ENCODE measurements at regions not wholly inside any gene's neighbourhood (a gene's known extent, or its start where the extent isn't known, plus 50 kb on each side); places are given as distances from the start of the nearest gene placed in this dataset.

DNA sequence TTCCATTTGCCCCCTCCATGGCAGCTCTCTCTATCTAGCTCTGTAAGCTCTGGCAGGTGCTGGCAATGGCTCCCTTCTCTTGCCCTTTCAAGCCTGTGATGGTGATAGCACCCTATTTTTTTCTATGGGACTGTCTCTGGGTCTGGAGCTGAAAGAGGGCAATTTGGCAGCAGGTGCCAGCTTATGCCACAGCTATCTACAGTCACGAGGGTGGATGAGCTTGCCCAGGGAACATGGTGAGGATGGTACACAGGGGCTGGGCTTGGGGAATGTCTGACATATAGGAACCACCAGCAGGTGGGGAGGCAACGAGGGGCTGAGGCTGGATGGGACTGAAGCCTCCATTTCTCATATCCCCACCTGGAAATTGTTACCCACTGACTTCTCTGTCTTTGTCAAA lies 175.4 kb upstream of the SYT13 start:
- H3K18ac ChIP-seq (ENCODE audit: low read length), result no peak overlapping the region
- no CpG with 5 or more reads among the region's 2 CpGs for WGBS, 2 donors (ENCODE audit: extremely low coverage in 2 of 2, insufficient read length in 2 of 2, insufficient replicate concordance in 1 of 2)
- H3K36me3 ChIP-seq (replicated peaks in 1 of 2; ENCODE audit: control insufficient read depth in 2 of 2, insufficient read depth in 2 of 2, low read length in 2 of 2), result no peaks in the 10 kb centered on the region

DNA sequence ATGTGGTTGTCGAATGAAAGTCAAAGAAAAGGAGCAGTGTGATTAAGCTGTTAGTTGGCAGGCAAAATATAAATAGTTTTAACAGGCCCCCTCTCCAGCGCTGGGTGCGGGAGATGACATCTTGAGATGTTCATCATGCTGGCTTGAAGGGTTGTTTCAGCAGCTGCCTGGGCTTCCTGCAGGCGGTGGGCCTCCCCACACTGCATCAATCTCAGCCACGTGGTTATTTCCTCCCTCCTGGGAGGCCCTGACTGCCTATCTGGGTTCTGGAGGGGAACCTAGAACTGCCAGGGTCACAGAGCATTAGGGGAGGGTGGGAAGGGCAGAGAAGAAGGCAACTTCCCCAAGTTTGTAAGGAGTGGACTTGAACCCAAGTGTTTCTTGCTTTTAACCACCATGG lies 173.3 kb upstream of the SYT13 start:
- Histone ChIP-seq H2AFZ (ENCODE audit: low read length) (no peak overlapping the region), H3K4me1 (ENCODE audit: control insufficient read depth in 2 of 2, insufficient read depth in 1 of 2, low read depth in 1 of 2, low read length in 2 of 2) (no peaks in the 10 kb centered on the region), H2BK120ac (ENCODE audit: low read depth, low read length) (no peak overlapping the region), H2AK5ac (ENCODE audit: low read depth, low read length) (no peak overlapping the region), H2BK12ac (ENCODE audit: low read length) (no peak overlapping the region), H3K27me3 (ENCODE audit: control insufficient read depth in 3 of 3, insufficient read depth in 3 of 3, low read depth in 1 of 3, low read length in 3 of 3) (no peaks in the 10 kb centered on the region), H3K36me3 (replicated peaks in 1 of 2; ENCODE audit: control insufficient read depth in 2 of 2, insufficient read depth in 2 of 2, low read length in 2 of 2) (no peaks in the 10 kb centered on the region), H2BK15ac (ENCODE audit: low read length) (no peak overlapping the region), H3K79me1 (ENCODE audit: low read depth, low read length) (no peaks in the 10 kb centered on the region), H4K91ac (ENCODE audit: low read depth, low read length, poor library complexity) (no peak overlapping the region), H3K9ac (ENCODE audit: low read depth, low read length, poor library complexity) (no peak overlapping the region), H3K18ac (ENCODE audit: low read length) (no peak overlapping the region), H3K4me2 (ENCODE audit: insufficient read depth, low read length, poor library complexity, severe bottlenecking) (no peak overlapping the region), H3K27ac (replicated peaks; ENCODE audit: low read length) (no peak overlapping the region), H4K8ac (ENCODE audit: low read depth, low read length) (no peak overlapping the region), H3K4me3 (ENCODE audit: low read length in 2 of 2) (no peak overlapping the region), H2BK5ac (ENCODE audit: low read length) (no peak overlapping the region), H3K14ac (ENCODE audit: low read length) (no peak overlapping the region), H3K23ac (ENCODE audit: low read depth, low read length, poor library complexity) (no peak overlapping the region), H3K9me3 (replicated peaks in 1 of 2; ENCODE audit: control insufficient read depth in 2 of 2, insufficient read depth in 1 of 2, low read depth in 1 of 2, low read length in 2 of 2) (no peaks in the 10 kb centered on the region), H3K4ac (ENCODE audit: low read length) (no peak overlapping the region)
- no CpG with 5 or more reads among the region's 5 CpGs for WGBS, 2 donors (ENCODE audit: extremely low coverage in 2 of 2, insufficient read length in 2 of 2, insufficient replicate concordance in 1 of 2)
- DNase-seq (ENCODE audit: low spot score), result no peak

More for the DNA sequence above, 175.4 kb upstream of the SYT13 start:
- Histone ChIP-seq H3K4me2 (ENCODE audit: insufficient read depth, low read length, poor library complexity, severe bottlenecking) (no peak overlapping the region), H3K27me3 (ENCODE audit: control insufficient read depth in 3 of 3, insufficient read depth in 3 of 3, low read depth in 1 of 3, low read length in 3 of 3) (no peaks in the 10 kb centered on the region), H3K14ac (ENCODE audit: low read length) (no peak overlapping the region), H2BK15ac (ENCODE audit: low read length) (no peak overlapping the region), H2AFZ (ENCODE audit: low read length) (no peak overlapping the region), H4K91ac (ENCODE audit: low read depth, low read length, poor library complexity) (no peak overlapping the region), H2AK5ac (ENCODE audit: low read depth, low read length) (no peak overlapping the region), H3K4me1 (ENCODE audit: control insufficient read depth in 2 of 2, insufficient read depth in 1 of 2, low read depth in 1 of 2, low read length in 2 of 2) (no peaks in the 10 kb centered on the region), H3K23ac (ENCODE audit: low read depth, low read length, poor library complexity) (no peak overlapping the region), H3K9ac (ENCODE audit: low read depth, low read length, poor library complexity) (no peak overlapping the region), H3K27ac (replicated peaks; ENCODE audit: low read length) (no peak overlapping the region), H3K4ac (ENCODE audit: low read length) (no peak overlapping the region), H2BK5ac (ENCODE audit: low read length) (no peak overlapping the region), H2BK120ac (ENCODE audit: low read depth, low read length) (no peak overlapping the region), H3K4me3 (ENCODE audit: low read length in 2 of 2) (no peak overlapping the region), H3K9me3 (replicated peaks in 1 of 2; ENCODE audit: control insufficient read depth in 2 of 2, insufficient read depth in 1 of 2, low read depth in 1 of 2, low read length in 2 of 2) (no peaks in the 10 kb centered on the region), H2BK12ac (ENCODE audit: low read length) (no peak overlapping the region), H3K79me1 (ENCODE audit: low read depth, low read length) (no peaks in the 10 kb centered on the region), H4K8ac (ENCODE audit: low read depth, low read length) (no peak overlapping the region)
- DNase-seq (ENCODE audit: low spot score), result no peak

DNA sequence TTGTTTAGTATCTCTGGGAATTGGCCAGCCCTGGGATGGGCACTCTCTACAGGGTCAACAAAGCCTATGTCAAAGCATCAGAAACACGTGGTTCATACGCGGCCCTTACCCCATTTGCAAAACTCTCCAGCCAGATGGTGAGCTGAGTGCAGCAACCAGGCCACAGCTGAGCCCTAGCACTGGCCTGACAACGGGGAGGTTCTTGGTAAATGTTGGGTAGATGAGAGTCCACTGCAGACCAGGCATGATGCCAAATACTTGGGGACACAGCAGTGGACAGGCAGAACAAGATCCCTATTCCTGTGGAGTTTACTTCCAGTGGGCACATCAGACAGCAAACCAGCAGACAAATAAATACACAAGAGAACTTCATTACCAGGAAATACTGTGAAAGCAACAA lies 172.1 kb upstream of the SYT13 start:
- H3K4me1 ChIP-seq (ENCODE audit: control insufficient read depth in 2 of 2, insufficient read depth in 1 of 2, low read depth in 1 of 2, low read length in 2 of 2), result no peaks in the 10 kb centered on the region
- no peaks in the 10 kb centered on the region for H3K9me3 ChIP-seq (replicated peaks in 1 of 2; ENCODE audit: control insufficient read depth in 2 of 2, insufficient read depth in 1 of 2, low read depth in 1 of 2, low read length in 2 of 2)
- no peak overlapping the region for H2AFZ ChIP-seq (ENCODE audit: low read length)
- no peaks in the 10 kb centered on the region for H3K79me1 ChIP-seq (ENCODE audit: low read depth, low read length)
- H4K91ac ChIP-seq (ENCODE audit: low read depth, low read length, poor library complexity), result no peak overlapping the region
- no peak overlapping the region for H3K4me3 ChIP-seq (ENCODE audit: low read length in 2 of 2)
- H4K8ac ChIP-seq (ENCODE audit: low read depth, low read length), result no peak overlapping the region
- H3K14ac ChIP-seq (ENCODE audit: low read length), result no peak overlapping the region
- no peak overlapping the region for H3K23ac ChIP-seq (ENCODE audit: low read depth, low read length, poor library complexity)
- H2BK15ac ChIP-seq (ENCODE audit: low read length), result no peak overlapping the region
- no peak overlapping the region for H3K27ac ChIP-seq (replicated peaks; ENCODE audit: low read length)
- H3K36me3 ChIP-seq (replicated peaks in 1 of 2; ENCODE audit: control insufficient read depth in 2 of 2, insufficient read depth in 2 of 2, low read length in 2 of 2), result no peaks in the 10 kb centered on the region
- DNase-seq (ENCODE audit: low spot score), result no peak
- H3K4ac ChIP-seq (ENCODE audit: low read length), result no peak overlapping the region
- no peaks in the 10 kb centered on the region for H3K27me3 ChIP-seq (ENCODE audit: control insufficient read depth in 3 of 3, insufficient read depth in 3 of 3, low read depth in 1 of 3, low read length in 3 of 3)
- no peak overlapping the region for H3K9ac ChIP-seq (ENCODE audit: low read depth, low read length, poor library complexity)
- H3K4me2 ChIP-seq (ENCODE audit: insufficient read depth, low read length, poor library complexity, severe bottlenecking), result no peak overlapping the region
- no CpG with 5 or more reads among the region's 4 CpGs for WGBS, 2 donors (ENCODE audit: extremely low coverage in 2 of 2, insufficient read length in 2 of 2, insufficient replicate concordance in 1 of 2)
- no peak overlapping the region for H3K18ac ChIP-seq (ENCODE audit: low read length)
- no peak overlapping the region for H2BK12ac ChIP-seq (ENCODE audit: low read length)
- H2BK120ac ChIP-seq (ENCODE audit: low read depth, low read length), result no peak overlapping the region
- no peak overlapping the region for H2AK5ac ChIP-seq (ENCODE audit: low read depth, low read length)
- H2BK5ac ChIP-seq (ENCODE audit: low read length), result no peak overlapping the region

DNA sequence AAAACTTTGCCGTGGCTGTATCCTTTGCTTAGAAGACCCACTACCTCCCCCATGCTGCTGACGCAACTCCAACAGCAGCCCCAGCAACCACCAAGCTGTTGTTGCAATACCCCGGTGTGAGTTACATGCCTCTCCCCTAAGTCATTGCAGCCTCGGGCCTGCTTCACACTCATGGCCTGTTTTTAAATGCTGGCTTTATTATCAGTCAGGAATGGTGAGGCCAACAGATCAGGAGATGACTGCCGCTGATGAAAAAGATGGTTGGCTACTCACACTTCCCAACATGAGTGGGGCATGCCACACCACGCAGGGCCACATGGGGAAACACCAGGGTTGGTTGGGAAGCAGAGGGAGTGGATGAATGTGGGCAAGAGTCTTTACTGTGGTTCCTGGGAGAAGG lies 171.5 kb upstream of the SYT13 start:
- no peak overlapping the region for H3K27ac ChIP-seq (replicated peaks; ENCODE audit: low read length)
- no peak overlapping the region for H3K18ac ChIP-seq (ENCODE audit: low read length)
- H4K91ac ChIP-seq (ENCODE audit: low read depth, low read length, poor library complexity), result no peak overlapping the region
- no peak overlapping the region for H3K4ac ChIP-seq (ENCODE audit: low read length)
- H2BK5ac ChIP-seq (ENCODE audit: low read length), result no peak overlapping the region
- no peak overlapping the region for H2BK15ac ChIP-seq (ENCODE audit: low read length)
- no peaks in the 10 kb centered on the region for H3K9me3 ChIP-seq (replicated peaks in 1 of 2; ENCODE audit: control insufficient read depth in 2 of 2, insufficient read depth in 1 of 2, low read depth in 1 of 2, low read length in 2 of 2)
- H2AK5ac ChIP-seq (ENCODE audit: low read depth, low read length), result no peak overlapping the region
- WGBS, 2 donors (ENCODE audit: extremely low coverage in 2 of 2, insufficient read length in 2 of 2, insufficient replicate concordance in 1 of 2), result no CpG with 5 or more reads among the region's 6 CpGs
- no peak for DNase-seq (ENCODE audit: low spot score)
- no peaks in the 10 kb centered on the region for H3K79me1 ChIP-seq (ENCODE audit: low read depth, low read length)
- H3K36me3 ChIP-seq (replicated peaks in 1 of 2; ENCODE audit: control insufficient read depth in 2 of 2, insufficient read depth in 2 of 2, low read length in 2 of 2), result no peaks in the 10 kb centered on the region
- H3K4me1 ChIP-seq (ENCODE audit: control insufficient read depth in 2 of 2, insufficient read depth in 1 of 2, low read depth in 1 of 2, low read length in 2 of 2), result no peaks in the 10 kb centered on the region
- H3K4me3 ChIP-seq (ENCODE audit: low read length in 2 of 2), result no peak overlapping the region
- H2BK120ac ChIP-seq (ENCODE audit: low read depth, low read length), result no peak overlapping the region
- H2BK12ac ChIP-seq (ENCODE audit: low read length), result no peak overlapping the region
- no peak overlapping the region for H2AFZ ChIP-seq (ENCODE audit: low read length)
- H4K8ac ChIP-seq (ENCODE audit: low read depth, low read length), result no peak overlapping the region
- H3K27me3 ChIP-seq (ENCODE audit: control insufficient read depth in 3 of 3, insufficient read depth in 3 of 3, low read depth in 1 of 3, low read length in 3 of 3), result no peaks in the 10 kb centered on the region
- H3K4me2 ChIP-seq (ENCODE audit: insufficient read depth, low read length, poor library complexity, severe bottlenecking), result no peak overlapping the region
- no peak overlapping the region for H3K23ac ChIP-seq (ENCODE audit: low read depth, low read length, poor library complexity)
- H3K14ac ChIP-seq (ENCODE audit: low read length), result no peak overlapping the region
- H3K9ac ChIP-seq (ENCODE audit: low read depth, low read length, poor library complexity), result no peak overlapping the region

Measured in neuronal stem cell (in vitro differentiated cells).